ENCODE measurements at regions not wholly inside any gene's neighbourhood (a gene's known extent, or its start where the extent isn't known, plus 50 kb on each side); places are given as distances from the start of the nearest gene placed in this dataset.
"Not testable (repeated sequence)": the region's sequence is repeated elsewhere in the genome, so short reads cannot be mapped to it uniquely, and the experiment has no call there.

DNA sequence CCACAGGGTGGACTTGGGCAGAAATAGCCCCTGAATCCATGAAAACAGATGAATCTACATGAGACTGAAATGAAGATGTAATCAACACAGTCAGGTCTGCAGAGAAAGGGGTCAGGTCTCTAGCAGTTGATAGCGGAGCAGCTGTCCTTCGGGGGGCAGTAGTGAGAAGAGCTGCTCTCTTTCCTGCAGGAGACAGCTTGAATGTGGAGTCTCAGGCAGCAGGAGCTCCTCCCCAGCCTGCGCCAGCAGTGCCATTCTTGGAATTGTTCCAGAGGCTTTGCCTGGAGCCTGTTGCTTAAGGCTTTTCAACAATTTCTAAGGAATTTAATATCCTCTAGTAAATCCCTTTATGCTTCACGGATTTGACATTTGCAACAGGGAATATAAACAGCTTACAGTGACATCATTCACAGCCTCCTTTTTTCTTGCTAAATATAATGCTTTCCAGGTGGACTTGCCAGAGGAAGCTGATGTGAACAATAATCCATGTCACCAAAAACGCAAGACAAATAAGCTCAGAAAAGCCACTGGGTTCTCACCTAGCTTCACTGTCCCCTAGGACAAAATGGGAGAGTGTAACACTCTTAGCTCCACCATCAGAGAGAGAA is 1535.1 kb downstream of the RPIA start:
- TF ChIP-seq, protein P1, sequence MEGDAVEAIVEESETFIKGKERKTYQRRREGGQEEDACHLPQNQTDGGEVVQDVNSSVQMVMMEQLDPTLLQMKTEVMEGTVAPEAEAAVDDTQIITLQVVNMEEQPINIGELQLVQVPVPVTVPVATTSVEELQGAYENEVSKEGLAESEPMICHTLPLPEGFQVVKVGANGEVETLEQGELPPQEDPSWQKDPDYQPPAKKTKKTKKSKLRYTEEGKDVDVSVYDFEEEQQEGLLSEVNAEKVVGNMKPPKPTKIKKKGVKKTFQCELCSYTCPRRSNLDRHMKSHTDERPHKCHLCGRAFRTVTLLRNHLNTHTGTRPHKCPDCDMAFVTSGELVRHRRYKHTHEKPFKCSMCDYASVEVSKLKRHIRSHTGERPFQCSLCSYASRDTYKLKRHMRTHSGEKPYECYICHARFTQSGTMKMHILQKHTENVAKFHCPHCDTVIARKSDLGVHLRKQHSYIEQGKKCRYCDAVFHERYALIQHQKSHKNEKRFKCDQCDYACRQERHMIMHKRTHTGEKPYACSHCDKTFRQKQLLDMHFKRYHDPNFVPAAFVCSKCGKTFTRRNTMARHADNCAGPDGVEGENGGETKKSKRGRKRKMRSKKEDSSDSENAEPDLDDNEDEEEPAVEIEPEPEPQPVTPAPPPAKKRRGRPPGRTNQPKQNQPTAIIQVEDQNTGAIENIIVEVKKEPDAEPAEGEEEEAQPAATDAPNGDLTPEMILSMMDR (IDR thresholded peaks at IDR 0.05; ENCODE audit: low read depth, low read length), result peak; percentile 8
- DNase-seq (ENCODE audit: extremely low read depth, low read depth), result not testable (repeated sequence)

DNA sequence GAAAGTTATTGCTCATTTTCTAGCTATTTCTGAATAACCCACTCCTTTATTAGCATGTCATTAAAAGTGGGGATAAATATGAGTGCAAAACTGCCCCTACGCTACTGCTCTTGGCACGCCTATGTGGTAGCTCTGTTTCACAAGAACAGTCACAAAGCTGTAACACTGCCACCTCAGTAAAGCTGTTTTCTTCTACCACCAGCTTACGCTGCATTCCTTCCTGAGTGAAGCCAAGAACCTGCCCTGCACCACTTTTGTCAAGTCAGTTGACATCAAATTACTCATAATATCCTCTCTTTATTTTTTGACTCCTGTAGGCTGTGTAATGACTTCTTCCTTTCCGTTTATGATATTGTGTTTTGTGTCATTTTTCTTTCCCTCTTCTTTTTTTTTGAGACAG is 1539.7 kb downstream of the RPIA start:
- DNase-seq (ENCODE audit: extremely low read depth, low read depth), result not testable (repeated sequence)

DNA sequence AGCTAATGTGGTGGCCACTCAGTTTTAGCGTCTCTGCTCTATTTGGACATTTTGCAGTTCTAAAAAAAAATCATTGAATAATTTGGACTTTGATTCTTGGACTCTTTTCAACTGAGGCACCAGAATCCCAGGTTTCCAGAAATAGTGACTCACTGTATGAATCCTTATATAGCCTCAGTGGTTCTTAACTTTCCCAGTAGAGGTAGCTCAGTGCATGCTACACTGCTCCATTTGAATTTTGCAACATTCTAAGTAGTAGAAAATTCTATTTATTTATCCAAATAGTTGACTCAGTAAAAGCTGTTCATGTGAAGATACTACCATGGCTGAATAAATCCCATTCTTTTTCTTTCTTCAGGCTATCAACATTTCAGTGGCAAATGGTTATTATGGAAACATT is 1544.0 kb downstream of the RPIA start:
- not testable (repeated sequence) for DNase-seq (ENCODE audit: extremely low read depth, low read depth)

DNA sequence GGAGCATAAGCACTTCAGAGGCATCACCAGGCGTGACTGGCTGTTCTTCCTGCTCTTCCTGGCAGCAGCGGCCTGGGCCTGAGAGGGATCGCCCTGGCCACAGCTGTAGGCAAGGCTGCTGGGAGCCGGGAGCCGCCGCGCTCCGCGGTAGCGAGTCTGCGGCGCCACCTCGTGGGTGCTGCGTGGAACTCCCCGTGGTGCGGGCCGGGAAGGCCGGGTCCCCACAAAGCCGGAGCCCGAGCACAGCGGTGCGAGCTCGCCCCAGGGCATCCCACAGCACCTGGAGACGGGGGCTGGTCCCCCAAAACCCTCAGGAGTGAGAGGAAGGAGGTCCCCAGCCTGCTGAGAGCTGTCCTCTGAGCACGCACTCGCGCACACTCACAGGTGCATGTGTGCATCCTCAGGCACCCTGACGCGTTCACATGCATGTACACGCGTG is 1546.5 kb downstream of the RPIA start:
- DNase-seq (ENCODE audit: extremely low read depth, low read depth), result not testable (repeated sequence)
- TF ChIP-seq, protein P1 (IDR thresholded peaks at IDR 0.05; ENCODE audit: low read depth, low read length), result peak; percentile 33

DNA sequence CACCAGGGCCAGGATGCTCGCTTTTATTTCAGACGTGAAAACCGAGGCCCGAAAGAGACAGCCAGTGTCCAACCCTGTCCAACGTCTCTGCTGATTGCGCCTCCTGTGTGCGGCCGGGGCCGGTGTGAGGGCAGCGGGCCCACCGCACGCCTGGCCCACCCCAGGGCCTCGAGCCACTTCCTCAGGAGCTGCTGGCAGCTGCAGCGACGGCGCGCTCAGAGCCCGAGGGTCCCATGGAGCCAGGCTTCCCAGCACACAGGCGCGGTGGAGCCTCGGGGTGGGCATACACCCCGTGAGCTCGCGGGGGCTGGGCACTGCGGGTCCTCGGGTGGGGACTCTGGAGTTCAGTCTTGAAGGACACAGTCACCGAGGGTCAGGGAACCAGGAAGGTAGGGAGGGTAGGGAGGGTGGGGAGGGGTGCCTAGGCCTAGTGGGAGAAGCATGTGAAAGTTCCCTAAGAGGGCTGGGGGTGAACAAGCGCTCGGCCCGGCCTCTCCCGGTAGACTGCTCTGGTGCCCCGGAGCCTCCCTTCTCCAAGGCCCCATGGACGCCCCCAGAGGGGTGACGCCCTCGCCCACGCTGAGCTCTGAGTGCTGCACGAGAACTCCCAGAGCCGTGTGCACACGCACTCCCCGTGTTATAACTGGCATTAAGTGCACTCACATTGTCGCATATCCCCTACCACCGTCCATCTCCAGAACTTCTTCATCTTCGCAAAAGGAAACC is 1547.2 kb downstream of the RPIA start:
- DNase-seq (ENCODE audit: extremely low read depth, low read depth), result not testable (repeated sequence)

DNA sequence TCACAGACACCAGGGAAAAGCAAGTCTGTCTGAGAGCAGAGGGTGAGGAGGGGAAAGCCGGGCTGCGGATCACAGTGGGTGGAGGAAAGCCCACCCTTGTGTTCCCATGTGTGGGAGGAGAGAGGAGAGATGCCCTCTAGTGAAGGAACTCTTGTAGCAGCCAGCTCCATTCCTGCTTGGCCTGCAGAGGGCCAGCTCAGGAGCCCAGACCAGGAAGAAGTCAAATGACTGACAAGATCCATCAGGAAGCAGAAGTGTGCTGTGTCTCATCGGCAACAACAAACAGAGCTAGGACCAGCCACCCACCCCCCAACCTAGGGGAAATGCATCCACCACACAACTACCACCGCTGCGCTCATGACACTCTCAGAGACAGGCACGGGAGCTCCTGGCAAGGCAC is 1548.3 kb downstream of the RPIA start:
- not testable (repeated sequence) for DNase-seq (ENCODE audit: extremely low read depth, low read depth)

DNA sequence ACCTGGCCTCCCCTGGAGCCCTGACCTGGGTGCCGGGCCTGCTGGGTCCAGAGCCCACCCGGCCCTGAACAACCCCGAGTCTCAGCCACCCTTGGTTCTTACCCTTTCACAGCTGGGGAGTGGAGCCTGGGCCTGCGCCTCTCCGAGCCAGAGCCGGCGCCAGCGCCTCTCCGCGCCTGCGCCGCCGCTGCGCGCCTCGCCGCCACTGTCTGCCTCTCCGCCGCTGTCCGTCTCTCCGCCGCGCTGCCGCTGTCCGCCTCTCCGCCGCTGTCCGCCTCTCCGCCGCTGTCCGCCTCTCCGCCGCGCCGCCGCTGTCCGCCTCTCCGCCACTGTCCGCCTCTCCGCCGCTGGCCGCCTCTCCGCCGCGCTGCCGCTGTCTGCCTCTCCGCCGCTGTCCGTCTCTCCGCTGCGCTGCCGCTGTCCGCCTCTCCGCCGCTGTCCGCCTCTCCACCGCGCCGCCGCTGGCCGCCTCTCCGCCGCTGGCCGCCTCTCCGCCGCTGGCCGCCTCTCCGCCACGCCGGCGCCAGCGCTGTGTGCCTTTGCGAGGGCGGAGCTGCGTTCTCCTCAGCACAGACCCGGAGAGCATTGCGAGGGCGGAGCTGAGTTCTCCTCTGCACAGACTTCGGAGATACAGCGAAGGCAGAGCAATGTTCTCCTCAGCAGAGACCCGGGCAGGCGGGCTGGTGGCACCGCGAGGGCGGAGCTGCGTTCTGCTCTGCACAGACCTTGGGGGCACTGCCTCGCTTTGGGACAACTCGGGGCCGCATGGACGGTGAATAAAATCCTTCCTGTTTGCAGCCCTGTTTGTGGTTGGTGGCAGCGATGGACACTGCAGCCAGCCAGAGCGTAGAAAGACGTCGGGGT is 1553.7 kb downstream of the RPIA start:
- not testable (repeated sequence) for DNase-seq (ENCODE audit: extremely low read depth, low read depth)

DNA sequence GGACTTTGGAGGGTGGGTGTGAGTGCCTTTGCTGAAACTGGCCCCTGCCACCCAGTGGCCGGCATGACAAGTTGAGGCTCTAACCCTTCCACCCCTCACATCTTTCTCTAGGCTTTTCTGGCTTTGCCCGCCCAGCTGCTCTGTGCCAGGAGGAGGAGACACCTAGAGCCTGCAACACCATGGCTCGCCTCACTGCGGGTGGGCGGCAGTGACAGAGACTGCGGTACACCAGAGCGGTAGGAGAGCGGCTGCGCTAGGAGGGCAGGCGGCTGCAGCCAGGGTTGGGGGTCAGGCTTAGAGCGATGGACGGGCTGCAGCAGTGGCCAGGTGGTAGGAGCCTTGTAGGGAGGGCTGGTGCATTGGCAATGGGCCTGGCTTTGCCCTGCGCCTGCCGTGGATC is 1556.9 kb downstream of the RPIA start:
- not testable (repeated sequence) for DNase-seq (ENCODE audit: extremely low read depth, low read depth)

DNA sequence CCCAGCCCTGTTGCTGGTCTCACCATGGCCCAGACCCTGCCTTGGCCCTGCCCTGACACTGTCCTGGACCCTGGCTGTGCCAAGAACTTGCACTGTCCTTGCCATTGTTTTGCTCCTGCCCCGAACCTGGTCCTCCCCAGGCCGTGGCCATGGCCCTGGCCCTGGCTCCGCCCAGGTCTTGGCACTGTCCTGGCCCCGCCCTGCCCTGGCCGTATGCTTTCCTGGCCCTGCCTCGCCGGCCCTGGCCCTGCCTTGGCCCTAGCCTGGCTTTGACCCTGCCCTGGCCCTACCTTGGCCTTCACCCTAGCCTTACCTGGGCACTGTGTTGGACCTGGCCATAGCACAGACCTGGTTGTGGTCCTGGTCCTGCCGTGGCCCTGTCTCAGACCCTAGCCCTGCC is 1558.9 kb downstream of the RPIA start:
- not testable (repeated sequence) for DNase-seq (ENCODE audit: extremely low read depth, low read depth)

DNA sequence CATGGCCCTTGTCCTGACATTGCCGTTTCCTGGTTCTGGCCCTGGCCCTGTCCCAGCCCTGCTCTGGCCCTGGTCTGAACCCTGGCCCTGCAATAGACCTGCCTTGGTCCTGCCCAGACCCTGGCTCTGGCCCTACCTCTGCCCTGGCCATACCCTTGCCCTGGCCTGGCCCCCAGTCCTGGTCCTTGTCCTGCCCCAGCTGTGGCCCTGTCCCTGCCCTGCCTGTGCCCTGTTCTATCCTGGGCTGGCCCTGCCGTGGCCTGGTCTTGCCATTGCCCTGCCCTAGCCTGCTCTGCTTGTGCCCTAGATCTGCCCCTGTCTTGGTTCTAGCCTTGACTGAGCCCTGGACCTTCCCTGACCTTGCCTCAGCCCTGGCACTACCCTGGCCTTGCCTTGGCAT is 1560.1 kb downstream of the RPIA start:
- not testable (repeated sequence) for DNase-seq (ENCODE audit: extremely low read depth, low read depth)

DNA sequence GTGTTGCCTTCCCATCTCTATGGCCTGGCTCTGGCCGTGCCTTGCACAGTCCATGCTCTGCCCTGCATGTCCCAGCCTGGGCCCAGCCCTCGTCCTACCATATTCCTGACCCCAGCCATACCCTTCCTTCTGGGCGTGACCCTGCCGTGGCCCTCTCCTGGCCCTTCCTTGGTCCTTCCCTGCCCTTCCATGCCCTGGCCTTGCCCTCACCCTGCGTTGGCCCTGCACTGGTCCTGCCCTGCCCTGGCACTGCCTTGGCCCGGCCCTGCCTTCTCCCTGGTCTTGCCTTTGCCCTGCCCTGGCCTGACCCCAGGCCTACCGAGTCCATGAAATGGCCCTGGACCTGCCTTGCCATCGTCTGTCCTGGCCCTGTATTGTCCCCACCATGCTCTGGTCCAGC is 1561.8 kb downstream of the RPIA start:
- DNase-seq (ENCODE audit: extremely low read depth, low read depth), result not testable (repeated sequence)

DNA sequence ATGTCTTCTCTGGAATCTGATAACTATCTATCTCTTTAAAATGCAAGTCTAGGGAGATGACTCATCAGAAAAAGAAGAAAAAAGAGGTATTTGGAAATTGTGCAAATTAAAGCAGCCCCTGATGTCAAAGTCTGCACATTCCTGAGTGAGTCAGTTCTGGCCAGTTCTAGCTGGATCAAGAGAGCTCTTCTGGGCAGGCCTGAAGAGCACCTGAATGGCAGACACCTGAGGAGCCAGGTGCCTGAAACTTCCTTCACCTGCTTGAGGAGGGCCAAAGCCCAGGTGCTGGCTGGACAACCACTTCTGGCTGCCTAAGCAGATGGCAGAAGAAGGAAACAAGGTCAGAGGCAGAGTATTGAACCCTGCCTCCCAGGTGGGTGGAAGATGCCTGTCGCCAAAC is 1575.4 kb downstream of the RPIA start:
- DNase-seq (ENCODE audit: extremely low read depth, low read depth), result not testable (repeated sequence)

DNA sequence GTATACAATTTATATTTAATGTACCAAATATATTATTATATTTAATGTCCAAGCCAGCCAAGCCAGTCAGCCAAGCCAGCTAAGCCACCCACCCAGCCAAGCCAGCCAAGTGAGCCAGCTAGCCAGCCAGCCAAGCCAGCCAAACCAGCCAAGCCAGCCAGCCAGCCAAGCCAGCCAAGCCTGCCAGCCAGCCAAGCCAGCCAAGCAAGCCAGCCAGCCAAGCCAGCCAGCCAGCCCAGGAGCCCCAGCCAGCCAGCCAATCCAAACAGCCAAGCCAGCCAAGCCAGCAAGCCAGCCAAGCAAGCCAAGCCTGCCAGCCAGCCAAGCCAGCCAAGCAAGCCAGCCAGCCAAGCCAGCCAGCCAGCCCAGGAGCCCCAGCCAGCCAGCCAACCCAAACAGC is 1596.3 kb downstream of the RPIA start:
- not testable (repeated sequence) for DNase-seq (ENCODE audit: extremely low read depth, low read depth)

DNA sequence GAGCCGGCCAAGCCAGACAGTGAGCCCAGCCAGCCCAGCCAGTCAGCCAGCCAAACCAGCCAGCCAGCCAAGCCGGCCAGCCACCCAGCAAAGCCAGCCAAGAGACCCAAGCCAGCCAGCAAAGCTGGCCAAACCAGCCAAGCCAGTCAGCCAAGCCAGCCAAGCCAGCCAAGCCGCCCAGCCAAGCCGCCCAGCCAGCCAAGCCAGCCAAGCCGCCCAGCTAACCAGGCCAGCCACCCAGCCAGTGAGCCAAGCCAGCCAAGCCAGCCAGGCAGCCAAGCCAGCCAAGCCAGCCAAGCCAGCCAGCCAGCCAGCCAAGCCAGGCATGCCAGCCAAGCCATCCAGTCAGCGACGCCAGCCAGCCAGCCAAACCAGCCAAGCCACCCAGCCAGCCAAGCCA is 1596.9 kb downstream of the RPIA start:
- not testable (repeated sequence) for DNase-seq (ENCODE audit: extremely low read depth, low read depth)

DNA sequence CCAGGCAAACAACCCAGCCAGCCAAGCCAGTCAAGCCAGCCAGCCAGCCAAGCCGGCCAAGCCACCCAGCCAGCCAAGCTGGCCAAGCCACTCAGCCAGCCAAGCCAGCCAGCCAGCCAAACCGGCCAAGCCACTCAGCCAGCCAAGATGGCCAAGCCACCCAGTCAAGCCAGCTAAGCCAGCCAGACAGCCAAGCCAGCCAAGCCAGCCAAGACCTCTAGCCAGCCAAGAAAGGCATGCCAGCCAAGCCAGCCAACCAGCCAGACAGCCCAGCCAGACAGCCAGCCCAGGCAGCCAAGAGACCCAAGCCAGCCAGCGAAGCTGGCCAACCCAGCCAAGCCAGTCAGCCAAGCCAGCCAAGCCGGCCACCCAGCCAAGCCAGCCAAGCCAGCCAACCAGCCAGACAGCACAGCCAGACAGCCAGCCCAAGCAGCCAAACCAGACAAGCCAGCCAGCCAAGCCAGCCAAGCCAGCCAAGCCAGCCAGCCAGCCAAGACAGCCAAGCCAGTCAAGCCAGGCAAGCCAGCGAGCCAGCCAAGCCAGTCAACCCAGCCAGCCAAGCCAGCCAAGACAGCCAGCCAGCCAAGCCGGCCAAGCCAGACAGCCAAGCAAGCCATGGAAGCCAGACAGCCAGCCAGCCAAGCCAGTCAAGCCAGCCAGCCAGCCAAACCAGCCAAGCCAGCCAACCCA is 1598.0 kb downstream of the RPIA start:
- DNase-seq (ENCODE audit: extremely low read depth, low read depth), result not testable (repeated sequence)

DNA sequence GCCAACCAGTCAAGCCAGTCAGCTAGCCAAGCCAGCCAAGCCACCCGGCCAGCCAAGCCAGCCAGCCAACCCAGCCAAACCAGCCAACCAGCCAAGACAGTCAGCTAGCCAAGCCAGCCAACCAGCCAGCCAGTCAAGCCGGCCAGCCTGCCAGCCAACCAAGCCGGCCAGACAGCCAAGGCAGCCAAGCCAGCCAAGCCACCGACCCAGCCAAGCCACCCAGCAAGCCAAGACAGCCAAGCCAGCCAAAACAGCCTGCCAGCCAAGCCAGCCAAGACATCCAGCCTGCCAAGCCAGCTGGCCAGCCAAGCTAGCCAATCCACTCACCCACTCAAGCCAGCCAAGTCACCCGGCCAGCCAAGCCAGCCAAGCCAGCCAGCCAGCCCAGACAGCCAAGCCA is 1599.2 kb downstream of the RPIA start:
- not testable (repeated sequence) for DNase-seq (ENCODE audit: extremely low read depth, low read depth)

DNA sequence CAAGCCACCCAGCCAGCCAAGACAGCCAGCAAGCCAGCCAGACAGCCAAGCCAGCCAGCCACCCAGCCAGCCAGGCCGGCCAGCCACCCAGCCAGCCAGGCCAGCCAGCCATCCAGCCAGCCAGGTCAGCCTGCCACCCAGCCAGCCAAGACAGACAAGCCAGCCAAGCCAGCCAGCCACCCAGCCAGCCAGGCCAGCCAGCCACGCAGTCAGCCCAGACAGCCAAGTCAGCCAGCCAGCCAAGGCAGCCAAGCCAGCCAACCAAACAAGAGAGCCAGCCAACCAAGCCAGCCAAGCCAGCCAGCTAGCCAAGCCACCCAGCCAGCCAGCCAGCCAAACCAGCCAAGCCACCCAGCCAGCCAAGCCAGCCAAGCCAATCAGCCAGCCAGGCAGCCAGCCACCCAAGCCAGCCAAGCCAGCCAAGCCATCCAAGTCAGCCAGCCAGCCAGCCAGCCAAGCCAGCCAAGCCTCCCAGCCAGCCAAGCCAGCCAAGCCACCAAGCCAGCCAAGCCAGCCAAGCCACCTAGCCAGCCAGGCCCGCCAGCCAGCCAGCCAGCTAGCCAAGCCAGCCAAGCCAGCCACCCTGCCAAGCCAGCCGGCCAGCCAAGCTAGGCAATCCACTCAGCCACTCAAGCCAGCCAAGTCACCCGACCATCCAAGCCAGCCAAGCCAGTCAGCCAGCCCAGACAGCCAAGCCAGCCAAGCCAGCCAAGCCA is 1599.9 kb downstream of the RPIA start:
- not testable (repeated sequence) for DNase-seq (ENCODE audit: extremely low read depth, low read depth)
